GM19240 (cell line): ENCODE measurements at regions not wholly inside any gene's neighbourhood (a gene's known extent, or its start where the extent isn't known, plus 50 kb on each side); places are given as distances from the start of the nearest gene placed in this dataset.

Experiments used
- DNase-seq: peaks from one replicate; pipeline ENCODE4 v3.0.0; 2011; ENCODE audit warnings: low spot score; ENCODE audit not compliant: insufficient read length

DNA sequence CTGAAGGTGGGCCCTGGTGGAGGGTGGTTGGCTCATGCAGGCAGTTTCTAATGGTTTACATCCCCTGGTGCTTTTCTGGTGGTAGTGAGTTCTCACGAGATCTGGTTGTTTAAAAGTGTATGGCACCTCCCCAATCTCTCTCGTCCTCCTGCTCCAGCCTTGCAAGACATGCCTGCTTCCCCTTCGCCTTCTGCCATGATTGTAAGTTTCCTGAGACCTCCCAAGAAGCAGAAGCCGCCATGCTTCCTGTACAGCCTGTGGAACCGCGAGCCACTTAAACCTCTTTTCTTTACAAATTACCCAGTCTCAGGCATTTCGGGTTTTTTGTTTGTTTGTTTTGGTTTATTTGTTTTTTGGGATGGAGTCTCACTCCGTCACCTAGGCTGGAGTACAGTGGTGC lies 173.2 kb downstream of the MN1 start:
- no peak for DNase-seq

DNA sequence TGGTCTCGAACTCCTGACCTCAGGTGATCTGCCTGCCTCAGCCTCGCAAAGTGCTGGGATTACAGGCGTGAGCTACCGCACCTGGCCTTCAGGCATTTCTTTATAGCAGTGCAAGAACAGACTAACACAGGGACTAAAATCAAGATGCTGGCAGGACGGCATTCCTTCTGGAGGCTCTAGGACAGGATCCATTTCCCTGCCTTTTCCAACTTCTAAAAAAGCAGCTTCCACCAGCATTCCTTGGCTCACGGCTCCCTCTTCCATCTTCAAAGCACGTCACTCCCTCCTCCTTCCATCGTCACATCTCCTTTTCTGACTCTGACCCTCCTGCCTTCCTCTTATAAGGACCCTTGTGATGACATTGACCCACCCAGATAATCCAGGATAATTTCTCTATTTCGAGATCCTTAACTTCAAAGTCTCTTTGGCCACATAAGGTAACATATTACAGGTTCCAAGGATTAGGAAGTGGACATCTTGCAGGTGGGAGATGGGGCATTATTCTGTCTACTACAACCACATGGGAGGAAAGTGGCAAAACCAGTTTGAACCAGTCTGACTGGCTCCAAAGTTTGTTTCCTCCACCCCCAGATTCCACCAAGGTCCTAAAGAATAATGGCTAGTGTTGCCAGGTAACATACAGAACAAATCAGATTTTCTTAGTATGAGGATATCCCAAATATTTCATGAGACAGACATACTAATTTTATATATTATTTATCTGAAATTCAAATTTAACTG lies 172.5 kb downstream of the MN1 start:
- no peak for DNase-seq

DNA sequence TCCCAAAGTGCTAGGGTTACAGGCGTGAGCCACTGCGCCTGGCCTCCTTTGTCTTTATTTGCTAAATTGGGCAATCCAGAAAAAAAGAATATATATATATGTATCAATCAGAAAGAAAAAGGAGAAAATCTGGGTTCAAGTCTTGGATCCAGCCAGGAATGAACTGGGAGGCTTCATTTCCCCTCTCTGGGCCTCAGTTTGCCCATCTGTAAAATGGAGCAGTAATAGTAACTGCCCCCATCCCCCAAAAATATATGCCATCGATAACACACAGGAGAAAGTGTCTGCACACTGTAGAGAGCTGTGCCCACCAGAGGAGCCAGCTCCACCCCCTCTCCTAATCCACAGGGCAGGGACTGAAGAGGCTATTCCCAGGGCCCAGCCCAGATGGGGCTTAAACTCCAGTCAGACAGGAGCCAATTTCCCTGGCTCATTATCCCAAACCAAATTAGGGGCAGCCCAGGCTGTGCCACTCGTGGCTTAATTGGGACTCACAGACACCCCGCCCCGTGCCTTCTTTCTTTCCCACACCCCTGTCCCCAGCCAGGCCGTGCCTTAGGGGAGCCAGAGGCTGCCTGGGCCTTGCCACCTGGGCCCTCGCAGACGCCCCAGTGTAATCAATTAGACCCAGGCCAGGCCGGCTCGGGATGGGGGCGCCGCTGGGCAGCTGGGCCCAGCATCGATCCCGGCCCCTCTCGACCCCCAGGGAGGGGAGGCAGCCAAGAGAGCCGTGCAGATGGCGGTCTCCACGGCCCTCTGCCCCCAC lies 171.5 kb downstream of the MN1 start:
- no peak for DNase-seq

DNA sequence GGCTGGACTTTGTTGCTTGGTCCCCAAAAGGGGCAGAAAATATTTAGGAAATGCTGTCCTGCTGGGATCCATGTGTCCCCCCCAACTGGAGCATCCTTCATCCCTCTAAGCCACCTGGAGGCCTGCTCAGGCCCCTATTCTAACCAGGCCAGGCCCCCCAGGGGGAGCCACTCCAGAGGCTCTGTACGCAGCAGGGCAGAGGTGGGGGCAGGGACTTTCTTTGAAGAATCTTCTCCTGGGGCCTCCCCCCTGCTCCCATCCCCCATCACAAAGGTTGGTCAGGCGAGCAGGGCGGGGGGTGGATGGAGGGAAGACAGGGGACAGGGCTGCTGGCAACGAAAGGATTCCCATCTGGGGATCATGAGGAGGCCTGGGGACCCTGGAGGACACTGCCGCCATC lies 170.8 kb downstream of the MN1 start:
- DNase-seq, result no peak

DNA sequence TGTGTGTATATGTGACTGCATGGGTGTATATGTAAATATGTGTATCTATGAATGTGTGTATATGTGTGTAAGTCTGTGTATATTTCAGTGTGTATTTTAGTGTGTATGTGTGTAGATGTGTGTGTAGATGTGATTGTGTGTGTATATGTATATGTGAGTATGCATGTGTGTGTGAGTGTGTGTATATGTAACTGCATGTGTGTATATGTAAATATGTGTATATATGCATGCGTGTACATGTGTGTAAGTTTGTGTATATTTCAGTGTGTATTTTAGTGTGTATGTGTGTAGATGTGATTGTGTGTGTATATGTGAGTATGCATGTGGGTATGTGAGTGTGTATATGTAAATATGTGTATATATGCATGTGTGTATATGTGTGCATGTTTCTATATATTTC lies 169.9 kb downstream of the MN1 start:
- no peak for DNase-seq

DNA sequence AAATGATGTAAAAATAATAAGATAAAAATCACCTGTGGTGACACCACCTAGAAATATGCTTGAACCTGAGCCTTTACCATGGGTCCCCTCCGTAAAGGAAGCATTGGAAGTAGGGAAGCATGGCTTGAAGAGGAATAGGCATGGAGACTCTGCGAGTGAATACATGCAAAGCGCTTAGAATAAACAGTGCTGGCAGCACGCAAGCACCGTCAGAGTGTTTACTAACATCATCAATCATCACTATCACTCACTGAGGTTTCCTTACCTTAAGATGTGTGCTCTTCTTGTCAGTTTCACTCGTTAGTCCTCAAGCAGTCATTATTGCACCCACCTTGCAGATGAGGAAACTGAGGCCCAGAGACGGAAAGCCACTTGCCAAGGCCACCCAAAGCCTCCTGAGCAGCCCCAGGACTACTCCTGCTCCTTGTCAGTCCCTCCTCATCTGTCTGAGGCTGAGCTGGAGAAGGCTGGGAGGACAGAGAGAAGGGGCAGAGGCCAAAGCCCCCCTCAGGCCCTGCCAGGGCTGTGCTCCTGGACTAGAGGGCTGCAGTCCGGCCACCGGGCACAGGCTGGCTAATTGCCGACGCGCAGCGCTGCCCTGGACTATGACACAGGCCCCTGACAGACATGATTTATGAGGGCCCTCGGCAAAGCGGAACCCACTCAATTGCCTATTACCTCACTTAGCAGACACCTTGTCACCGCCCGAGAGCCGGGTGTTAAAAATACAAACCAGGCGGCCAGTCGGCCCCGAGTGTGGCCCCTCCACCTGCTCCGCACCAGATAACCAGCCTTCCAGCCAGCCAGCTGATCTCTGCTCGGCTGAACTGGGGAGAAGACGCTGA lies 168.9 kb downstream of the MN1 start:
- no peak for DNase-seq

DNA sequence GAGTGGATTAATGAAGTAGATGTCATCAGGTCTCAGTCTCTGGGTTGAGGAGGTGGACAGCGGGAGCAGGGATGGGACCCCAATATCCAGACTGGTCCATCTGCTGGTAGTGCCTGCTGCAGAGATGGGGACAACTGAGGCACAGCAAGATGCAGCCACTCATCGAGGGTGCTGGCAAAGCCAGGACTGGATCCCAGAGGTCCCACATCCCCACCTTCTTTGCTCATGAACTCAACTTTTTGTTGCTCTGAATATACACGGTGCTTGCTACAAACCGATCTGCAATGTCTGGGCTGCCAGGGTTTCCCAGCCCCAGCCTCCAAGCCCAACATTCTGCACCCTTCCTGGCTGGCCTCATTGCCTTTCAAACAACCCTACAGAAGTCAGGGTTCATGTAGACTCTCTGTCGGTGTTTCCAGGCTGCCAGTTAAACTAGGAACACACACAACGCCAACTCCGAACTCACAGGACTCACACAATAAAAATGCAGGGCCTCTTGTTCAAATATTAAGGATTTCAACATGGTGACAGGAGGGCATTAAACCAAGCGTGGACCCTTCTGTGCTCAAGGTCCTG lies 168.2 kb downstream of the MN1 start:
- no peak for DNase-seq

DNA sequence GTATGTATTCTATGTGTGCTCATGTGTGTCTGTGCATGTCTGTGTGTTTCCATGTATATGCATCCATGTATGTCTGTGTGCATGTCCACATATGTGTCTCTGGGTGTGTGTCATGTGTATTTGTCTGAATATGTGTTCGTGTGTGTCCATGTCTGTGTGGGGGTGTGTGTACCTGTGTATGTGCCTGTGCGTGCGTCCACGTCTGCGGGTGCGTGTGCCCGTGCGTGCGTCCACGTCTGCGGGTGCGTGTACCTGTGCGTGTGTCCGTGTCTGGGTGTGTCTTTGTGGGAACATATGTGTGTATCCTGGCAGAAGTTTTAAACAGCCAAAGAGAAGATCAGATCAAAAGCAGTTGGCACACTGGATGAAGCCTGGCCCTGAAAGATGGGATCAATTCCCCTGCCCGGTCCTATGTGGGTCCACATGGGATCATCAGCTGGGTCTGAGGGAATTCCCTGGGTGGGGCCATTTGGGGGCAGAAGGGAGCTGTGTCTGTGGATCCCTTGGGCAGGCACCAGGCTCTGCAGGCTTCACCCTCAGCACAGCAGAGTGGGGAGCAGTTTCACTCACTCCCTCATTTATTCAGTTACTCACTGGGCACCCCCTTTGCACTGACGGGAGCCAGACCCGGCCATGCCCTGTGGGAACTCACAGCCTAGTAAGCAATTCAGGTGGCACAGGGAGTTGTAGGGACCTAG lies 167.4 kb downstream of the MN1 start:
- no peak for DNase-seq

DNA sequence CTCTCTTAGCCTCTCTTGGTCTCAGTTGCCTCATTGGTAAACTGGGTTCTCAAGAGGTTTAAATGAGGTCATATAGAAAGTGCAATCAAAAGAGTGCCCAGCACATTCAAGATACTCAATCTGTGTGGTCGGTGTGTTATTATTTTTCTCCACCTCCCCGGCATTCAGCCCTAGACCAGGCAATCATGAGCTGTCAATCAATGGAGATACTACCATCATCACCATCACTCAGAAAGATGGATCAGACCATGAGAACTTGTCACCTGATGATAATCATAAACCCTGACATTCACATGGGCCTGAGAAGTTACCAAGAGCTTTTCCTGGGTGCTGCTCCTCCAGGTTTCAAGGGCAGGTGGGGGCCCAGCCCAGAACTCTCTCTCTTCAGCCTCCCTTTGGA lies 166.1 kb downstream of the MN1 start:
- DNase-seq, result no peak

DNA sequence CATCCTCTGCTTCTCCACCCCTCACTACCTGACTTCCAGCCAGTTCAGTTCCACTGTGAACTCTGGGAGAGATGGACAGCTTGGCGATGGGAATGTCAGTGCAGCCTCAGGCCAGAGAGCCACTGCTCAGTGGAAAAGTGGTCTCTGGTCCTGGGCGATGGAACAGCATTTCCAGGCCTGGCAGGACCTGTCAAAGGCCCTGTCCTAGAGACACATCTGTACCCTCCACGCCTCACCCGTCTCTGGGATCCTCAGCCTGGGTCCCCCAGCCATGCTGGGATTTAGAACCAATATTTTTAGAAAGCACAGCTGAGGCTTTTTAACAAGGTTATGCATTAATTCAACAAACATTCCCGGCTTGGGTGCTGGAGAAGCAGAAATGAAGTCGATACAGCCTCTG lies 165.7 kb downstream of the MN1 start:
- no peak for DNase-seq

DNA sequence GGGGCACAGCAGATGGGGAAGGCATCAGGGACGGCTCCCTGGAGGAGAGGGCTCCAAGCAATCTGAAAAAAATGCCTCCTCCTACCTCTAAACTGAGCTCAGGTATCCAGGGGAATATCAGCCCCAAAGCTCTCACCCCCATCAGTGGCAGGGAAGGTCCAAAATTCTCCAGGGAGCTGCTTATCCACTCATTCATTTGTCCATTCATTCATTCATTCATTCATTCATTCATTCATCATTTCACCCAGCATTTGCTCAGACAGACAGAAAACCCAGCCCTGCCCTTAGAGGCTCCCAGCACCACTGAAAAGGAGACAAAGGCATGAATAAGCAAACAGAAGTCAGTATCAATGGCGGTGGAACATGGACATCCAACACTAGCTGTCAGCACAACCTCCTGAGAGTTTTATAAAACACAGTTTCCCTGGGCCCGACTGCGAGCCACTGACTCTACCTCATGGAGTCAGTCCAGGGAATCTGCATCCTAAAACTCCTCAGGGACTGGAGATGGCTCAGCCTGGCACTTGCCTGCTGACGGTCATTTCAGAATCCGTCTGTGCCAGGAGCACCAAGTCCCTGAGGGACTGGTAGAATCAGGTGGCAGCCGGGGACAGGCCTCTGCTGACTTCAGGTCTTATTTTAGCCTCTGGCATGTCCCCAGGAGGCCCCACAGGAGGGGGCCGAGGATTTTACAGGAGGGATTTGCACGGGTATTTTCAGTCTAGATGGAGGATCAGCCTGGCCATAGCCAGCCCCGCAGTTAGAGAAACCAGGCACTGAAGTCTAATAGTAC lies 164.6 kb downstream of the MN1 start:
- no peak for DNase-seq

DNA sequence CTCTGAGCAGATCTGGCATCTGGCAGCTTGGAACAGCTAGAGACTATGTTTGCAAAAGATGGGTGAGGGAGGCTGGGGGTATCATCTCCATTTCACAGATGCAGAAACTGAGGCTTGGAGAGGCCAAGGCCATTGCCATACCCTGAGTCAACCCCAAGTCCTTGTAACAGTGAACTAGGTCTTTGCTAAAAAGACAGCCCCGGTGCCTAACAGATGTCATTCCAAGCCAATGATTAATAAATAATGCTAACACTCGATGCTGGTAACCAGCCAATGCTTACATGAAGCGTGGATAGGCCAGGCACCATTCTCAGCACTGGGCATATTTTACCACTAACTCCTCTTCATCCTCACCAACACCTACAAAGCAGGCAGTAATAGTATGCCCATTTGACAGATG lies 164.0 kb downstream of the MN1 start:
- no peak for DNase-seq

DNA sequence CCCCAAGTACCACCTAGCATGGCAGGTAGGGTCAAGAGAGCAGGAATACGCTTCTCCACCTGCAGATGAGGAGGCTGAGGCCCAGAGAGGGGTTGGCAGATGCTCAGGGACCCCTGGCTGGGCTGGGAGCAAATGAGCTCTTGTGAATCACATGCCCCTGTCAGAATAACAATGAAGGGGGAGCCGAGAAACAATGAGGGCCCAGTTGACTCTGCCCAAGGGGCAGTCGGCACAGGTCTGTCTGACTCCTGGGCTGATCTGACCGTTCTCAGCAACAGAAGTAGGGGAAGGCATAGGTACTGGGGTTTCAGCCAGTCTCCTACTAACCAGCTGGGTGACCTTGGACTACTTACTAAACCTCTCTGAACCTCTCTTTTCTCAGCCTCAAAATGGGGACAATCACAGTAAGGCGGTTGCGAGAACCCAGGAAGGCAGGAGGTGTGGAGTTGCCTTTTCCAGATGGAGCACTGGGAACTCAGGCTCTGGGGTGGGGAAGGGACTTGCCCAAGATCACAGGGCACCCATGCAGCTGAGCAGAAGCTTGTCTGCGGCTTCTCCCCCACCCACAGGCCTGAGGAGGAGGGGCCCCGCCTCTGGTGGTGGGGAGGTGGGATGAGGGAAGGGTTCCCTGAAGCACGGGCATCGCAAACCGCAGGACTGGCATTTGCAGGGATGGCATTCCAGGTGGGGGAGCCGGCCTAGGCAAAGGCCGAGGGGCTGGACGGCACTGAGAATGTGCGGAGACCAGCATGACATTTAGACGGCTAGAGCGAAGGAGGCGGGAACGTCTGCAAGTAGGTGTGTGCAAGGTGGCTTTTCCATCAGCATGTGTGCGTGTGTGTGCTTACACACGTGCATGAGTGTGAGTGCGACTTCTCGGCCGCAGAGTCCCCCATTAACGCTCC lies 163.0 kb downstream of the MN1 start:
- no peak for DNase-seq

DNA sequence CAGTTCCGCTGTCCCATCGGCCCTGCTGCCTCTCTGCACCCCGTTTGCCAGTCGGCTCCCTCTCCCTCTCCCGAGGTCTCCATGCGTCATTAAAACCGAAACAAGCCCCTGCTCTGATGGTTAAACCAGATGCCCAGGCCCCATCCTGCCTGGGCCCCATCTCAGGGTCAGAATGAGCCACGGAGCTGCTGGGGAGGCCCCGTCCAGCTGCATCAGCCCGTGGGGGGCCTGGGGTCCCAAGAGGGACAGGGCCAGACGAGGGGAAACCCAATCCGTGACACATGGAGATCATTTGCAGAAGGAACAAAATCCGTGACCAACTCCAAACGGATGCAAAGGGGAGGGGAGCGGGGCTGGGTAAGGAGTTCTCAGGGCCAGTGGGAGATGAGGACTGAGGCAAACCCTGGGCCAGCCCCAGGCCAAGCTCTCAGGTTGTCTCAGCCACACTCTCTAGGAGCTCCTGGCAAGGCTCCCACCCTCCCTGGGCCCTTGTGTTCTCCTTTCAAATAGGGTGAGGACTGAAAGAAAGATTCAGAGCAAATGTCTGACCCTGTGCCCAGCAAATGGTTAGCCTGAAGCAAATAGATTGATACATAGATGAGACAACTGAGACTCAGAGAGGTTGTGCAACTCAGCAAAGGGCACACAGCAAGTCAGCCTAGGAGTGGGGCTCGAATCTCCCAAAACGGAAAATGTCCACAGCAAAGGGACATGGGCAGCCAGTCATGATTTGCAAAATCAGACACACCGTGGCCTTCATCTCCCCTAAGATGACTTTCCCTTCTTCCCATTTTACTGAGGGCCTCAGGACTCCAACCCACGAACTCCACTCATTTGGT lies 162.1 kb downstream of the MN1 start:
- DNase-seq, result no peak

DNA sequence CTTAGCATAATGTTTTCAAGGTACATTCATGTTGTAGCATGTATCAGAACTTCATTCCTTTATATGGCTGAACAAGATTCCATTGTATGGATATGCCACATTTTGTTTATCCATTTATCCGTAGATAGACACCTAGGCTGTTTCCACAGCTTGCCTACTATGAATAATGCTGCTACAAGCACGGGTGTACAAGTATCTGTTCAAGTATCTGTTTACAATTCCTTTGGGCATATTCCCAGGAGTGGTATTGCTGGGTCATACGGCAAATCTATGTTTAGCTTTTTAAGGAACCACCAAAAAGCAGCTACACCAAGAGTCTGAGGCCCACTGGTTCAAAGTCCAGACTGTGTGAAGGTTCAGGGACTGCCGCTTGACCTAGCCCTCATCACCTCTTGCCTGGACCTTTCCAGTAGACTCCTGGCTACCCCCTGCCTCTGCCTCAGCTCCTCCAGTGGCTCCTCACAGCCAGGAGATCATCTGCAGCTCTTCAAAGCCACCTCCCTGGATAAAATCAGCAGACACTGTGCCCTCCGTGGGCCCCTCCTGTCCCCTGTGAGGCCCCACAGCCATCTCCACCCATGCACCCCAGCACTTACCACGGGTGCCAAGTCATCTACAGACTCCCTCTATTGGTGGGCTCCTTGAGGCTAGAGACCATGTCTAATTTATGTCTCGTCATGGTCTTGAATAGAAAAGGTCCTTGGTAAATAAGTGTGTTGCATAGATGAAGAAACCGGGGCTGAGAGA lies 160.3 kb downstream of the MN1 start:
- no peak for DNase-seq

DNA sequence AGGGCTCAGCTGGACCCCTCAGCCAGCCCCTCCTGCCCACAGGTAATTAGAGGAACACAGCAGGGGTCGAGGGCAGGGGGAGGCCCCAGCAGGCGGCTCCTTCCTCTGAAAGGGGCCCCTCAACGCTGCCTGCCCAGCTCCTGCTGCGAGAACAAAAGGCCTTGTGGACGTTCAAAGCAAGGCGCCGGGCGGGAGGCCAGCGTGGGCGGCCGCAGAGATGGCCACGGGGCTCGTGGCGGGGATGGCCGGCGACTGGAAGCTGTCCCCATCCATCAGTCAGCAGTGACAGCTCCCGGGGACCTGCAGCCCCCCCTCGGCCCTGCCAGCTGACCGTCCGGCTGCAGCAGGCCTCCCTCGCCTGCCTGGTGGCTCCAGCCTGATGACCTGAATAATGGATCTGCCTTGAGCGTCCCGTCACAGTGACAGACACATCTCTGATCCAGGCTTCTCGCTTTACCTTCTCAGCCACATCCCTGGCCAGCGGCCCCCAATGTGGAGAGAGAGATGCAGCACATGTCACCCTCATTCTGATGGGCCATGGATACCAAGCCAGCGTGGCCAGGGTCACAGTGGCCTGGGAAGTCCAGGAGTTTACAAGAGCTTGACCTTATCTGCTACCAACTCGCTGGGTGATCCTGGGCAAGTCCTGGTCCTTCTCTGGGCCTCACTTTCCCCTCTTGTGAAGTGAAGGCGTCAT lies 159.3 kb downstream of the MN1 start:
- no peak for DNase-seq

DNA sequence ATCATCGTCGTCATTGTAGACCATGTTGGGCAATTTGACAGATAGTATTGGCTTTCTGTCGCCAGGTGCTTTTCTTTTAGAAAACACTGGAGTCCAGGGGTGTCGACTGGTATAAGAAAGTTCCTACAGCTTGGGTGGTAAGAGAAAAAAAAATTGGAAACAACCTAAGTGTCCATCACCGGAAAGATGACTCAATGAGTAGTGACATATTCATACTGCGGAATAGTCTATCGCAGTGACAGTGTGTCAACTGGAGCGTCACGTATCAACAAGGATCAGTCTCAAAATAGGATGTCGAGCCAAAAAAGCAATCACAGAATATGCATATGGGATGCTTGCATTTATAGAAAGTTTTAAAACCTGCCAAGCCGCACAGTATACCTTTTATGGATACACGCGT lies 157.6 kb downstream of the MN1 start:
- no peak for DNase-seq
